Spleen (tissue), 11 donors: ENCODE measurements at regions not wholly inside any gene's neighbourhood (a gene's known extent, or its start where the extent isn't known, plus 50 kb on each side); places are given as distances from the start of the nearest gene placed in this dataset.

ENCODE experiments used
- DNase-seq: peaks from one replicate; pipeline ENCODE4 v3.0.0-alpha.2; 2020
- H3K27ac ChIP-seq, 8 donors: fragments of 200-600 bp; sonication (generic) in 7 of 8; 1 replicate in 4 of 8; 2 replicates in 4 of 8; pipeline versions ENCODE4 v1.5.0 to v1.8.0; 2016 to 2021; ENCODE audit warnings: inconsistent platforms in 4 of 8, mild to moderate bottlenecking in 4 of 8, moderate library complexity in 1 of 8
- H3K27me3 ChIP-seq, 7 donors: fragments of 200-600 bp; sonication (generic) in 6 of 7; replicated peaks in 1 of 7; 1 replicate in 4 of 7; 2 replicates in 3 of 7; pipeline versions ENCODE4 v1.5.0 to v1.8.0; 2016 to 2021; ENCODE audit warnings: inconsistent platforms in 3 of 7, mild to moderate bottlenecking in 1 of 7
- H3K36me3 ChIP-seq, 6 donors: fragments of 200-600 bp; sonication (generic) in 5 of 6; 1 replicate in 4 of 6; 2 replicates in 2 of 6; pipeline versions ENCODE4 v1.5.0 to v1.8.0; 2016 to 2021; ENCODE audit warnings: inconsistent platforms in 2 of 6
- H3K4me1 ChIP-seq, 6 donors: fragments of 200-600 bp; sonication (generic) in 5 of 6; 1 replicate in 3 of 6; 2 replicates in 3 of 6; pipeline versions ENCODE4 v1.5.0 to v1.8.0; 2016 to 2021; ENCODE audit warnings: inconsistent platforms in 3 of 6
- H3K4me3 ChIP-seq, 8 donors: fragments of 200-600 bp; sonication (generic) in 7 of 8; 1 replicate in 4 of 8; 2 replicates in 4 of 8; pipeline versions ENCODE4 v1.5.0 to v1.8.0; 2016 to 2021; ENCODE audit warnings: inconsistent platforms in 4 of 8, mild to moderate bottlenecking in 4 of 8, moderate library complexity in 2 of 8
- H3K9me3 ChIP-seq, 8 donors: fragments of 200-600 bp; sonication (generic) in 7 of 8; 1 replicate in 4 of 8; 2 replicates in 4 of 8; pipeline versions ENCODE4 v1.5.0 to v1.8.0; 2016 to 2021; ENCODE audit warnings: inconsistent platforms in 4 of 8
- CTCF ChIP-seq, 11 experiments: fragments of 200-600 bp in 7 of 11; fragments of 450-650 bp in 4 of 11; sonication (generic) in 4 of 11; IDR thresholded peaks in 8 of 11; conservative IDR thresholded peaks in 3 of 11; 1 replicate in 7 of 11; 2 replicates in 4 of 11; pipeline versions ENCODE4 v1.4.0 to v1.8.0; 2016 to 2021; ENCODE audit warnings: antibody characterized with exemption in 11 of 11, inconsistent platforms in 4 of 11, mild to moderate bottlenecking in 1 of 11
- POLR2A ChIP-seq, 3 donors: fragments of 450-650 bp; IDR thresholded peaks; one replicate each; pipeline ENCODE4 v1.5.1; 2017; ENCODE audit warnings: antibody characterized with exemption in 3 of 3, mild to moderate bottlenecking in 1 of 3
- POLR2AphosphoS5 ChIP-seq, 3 donors: sonication (generic); formaldehyde crosslinking; IDR thresholded peaks; one replicate each; pipeline ENCODE4 v1.5.1; 2017; ENCODE audit warnings: antibody characterized with exemption in 3 of 3
- WGBS, 5 donors: extraction: QIAGEN DNeasy Blood & Tissue Kit in 3 of 5; methylation state at CpG; one replicate each; pipeline versions ENCODE4 v1.1.5 to v1.1.7; 2013 to 2018; 5-methylcytosine and 5-hydroxymethylcytosine counted together
- intact Hi-C: fragments of 100-400 bp; cut with DNase I; formaldehyde crosslinking; loops from one replicate; pipeline ENCODE4 v1.15.0; 2023; ENCODE audit warnings: low total_unique reads
- donor health status: healthy with polysubstance abuse.
- donor health status: DM: no; HTN: no; CAD: no; lungs with moderate emphysema.
- donor health status: DM: no; HTN: no; CAD: no.
- donor health status: Bipolar disorder and iron deficiency.
- donor health status: healthy.
- donor health status: DM: no; HTN: no; CAD: no.
- donor health status: DM: yes; HTN: yes; CAD: no.

- no peak overlapping the region for H3K4me3 ChIP-seq
- no peak for DNase-seq
- H3K27me3 ChIP-seq: peaks cover 0 to 72% (median 3%) of the 10 kb centered on the region in 7 donors
- no peak overlapping the region for H3K27ac ChIP-seq
- H3K36me3 ChIP-seq: no peaks in the 10 kb centered on the region
- intact Hi-C loops: no loop called here
- TF ChIP-seq POLR2AphosphoS5 (IDR thresholded peaks at IDR 0.05) (peak in 1 of 3 donors; percentile 20), POLR2A (IDR thresholded peaks at IDR 0.05) (no peak), CTCF (IDR thresholded peaks at IDR 0.05 in 8 of 11, conservative IDR thresholded peaks at IDR 0.05 in 3 of 11) (no peak)
- H3K4me1 ChIP-seq: peaks cover 4 to 20% (median 17%) of the 10 kb centered on the region in 6 donors
- H3K9me3 ChIP-seq: no peaks in the 10 kb centered on the region
- WGBS, 5 donors: 62 to 73% (median 64%) methylated on average over 7 to 8 of the region's 8 CpGs
Observed at GRCh38 chr15:88707771-88708654, 69.2 kb downstream of the ISG20 start.

- intact Hi-C loops: no loop called here
Observed at GRCh38 chr15:88708655-88709054, 69.8 kb downstream of the ISG20 start.

GRCh38 chr15:88710027-88710715 lies 71.4 kb downstream of the ISG20 start:
- no peak for DNase-seq
- 70 to 87% (median 81%) methylated on average over 10 of the region's 10 CpGs for WGBS, 5 donors
- Histone ChIP-seq H3K9me3 (no peaks in the 10 kb centered on the region), H3K36me3 (no peaks in the 10 kb centered on the region), H3K4me3 (no peak overlapping the region), H3K27ac (no peak overlapping the region), H3K4me1 (peaks cover 4 to 19% (median 12%) of the 10 kb centered on the region in 6 donors), H3K27me3 (peaks cover 0 to 76% (median 3%) of the 10 kb centered on the region in 7 donors)
- intact Hi-C loops: no loop called here
- TF ChIP-seq POLR2AphosphoS5 (IDR thresholded peaks at IDR 0.05): no peak

More at GRCh38 chr15:88708655-88709054, 69.8 kb downstream of the ISG20 start:
- WGBS, 5 donors: 62 to 73% (median 70%) methylated on average over 4 to 8 of the region's 8 CpGs
- no peak overlapping the region for H3K27ac ChIP-seq
- no peaks in the 10 kb centered on the region for H3K36me3 ChIP-seq
- H3K27me3 ChIP-seq: peaks cover 0 to 73% (median 3%) of the 10 kb centered on the region in 7 donors
- no peak overlapping the region for H3K4me3 ChIP-seq
- DNase-seq: no peak
- peaks cover 4 to 20% (median 17%) of the 10 kb centered on the region in 6 donors for H3K4me1 ChIP-seq
- H3K9me3 ChIP-seq: no peaks in the 10 kb centered on the region
- TF ChIP-seq POLR2AphosphoS5 (IDR thresholded peaks at IDR 0.05): no peak
- no peak for TF ChIP-seq POLR2A (IDR thresholded peaks at IDR 0.05)
- TF ChIP-seq CTCF (IDR thresholded peaks at IDR 0.05 in 8 of 11, conservative IDR thresholded peaks at IDR 0.05 in 3 of 11): no peak

GRCh38 chr15:88711806-88712205 lies 73.0 kb downstream of the ISG20 start:
- no peaks in the 10 kb centered on the region for H3K9me3 ChIP-seq
- no peaks in the 10 kb centered on the region for H3K36me3 ChIP-seq
- H3K27ac ChIP-seq: no peak overlapping the region
- no peak for DNase-seq
- H3K4me3 ChIP-seq: no peak overlapping the region
- no peak for TF ChIP-seq POLR2AphosphoS5 (IDR thresholded peaks at IDR 0.05)
- TF ChIP-seq POLR2A (IDR thresholded peaks at IDR 0.05): no peak
- TF ChIP-seq CTCF (IDR thresholded peaks at IDR 0.05 in 8 of 11, conservative IDR thresholded peaks at IDR 0.05 in 3 of 11): no peak
- peaks cover 0 to 60% (median 0%) of the 10 kb centered on the region in 7 donors for H3K27me3 ChIP-seq
- 56 to 83% (median 76%) methylated on average over 4 of the region's 4 CpGs for WGBS, 5 donors
- H3K4me1 ChIP-seq: peaks cover 0 to 11% (median 2%) of the 10 kb centered on the region in 6 donors
- intact Hi-C loops: no loop called here
